OCI-LY1 (cell line): ENCODE measurements at regions not wholly inside any gene's neighbourhood (a gene's known extent, or its start where the extent isn't known, plus 50 kb on each side); places are given as distances from the start of the nearest gene placed in this dataset.

Experiments
- CTCF ChIP-seq: fragments of 200-600 bp; sonication (generic), shearing (Covaris generic); IDR thresholded peaks from 2 replicates; pipeline ENCODE4 v1.5.1; 2017; ENCODE audit warnings: mild to moderate bottlenecking, antibody characterized with exemption, low read length, moderate library complexity, mixed read lengths
- EZH2 ChIP-seq: fragments of 200-600 bp; sonication (generic), shearing (Covaris generic); IDR thresholded peaks from 2 replicates; pipeline ENCODE4 v1.8.0; 2017; ENCODE audit warnings: borderline replicate concordance, mixed run types, mild to moderate bottlenecking, antibody characterized with exemption, low read length, moderate library complexity, mixed read lengths

DNA sequence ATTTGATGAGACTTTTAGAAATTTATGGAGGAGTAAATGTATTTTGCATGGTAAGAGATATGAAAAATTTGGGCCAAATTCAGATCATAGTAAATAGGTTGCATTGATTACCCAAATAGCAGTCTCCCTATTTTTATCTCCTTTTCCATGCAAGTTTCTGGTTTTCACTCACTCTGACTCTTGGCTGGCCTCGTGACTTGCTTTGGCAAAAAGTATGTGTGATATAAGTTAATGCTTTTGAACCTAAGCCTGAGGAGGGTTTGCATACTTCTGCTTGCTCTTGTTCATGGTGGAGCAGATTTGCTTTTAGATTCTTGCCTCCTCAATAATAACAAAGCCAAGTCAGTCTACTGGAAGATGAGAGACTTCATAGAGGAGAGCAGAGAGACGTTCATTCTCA, 1045.9 kb upstream of the CDH8 start:
- TF ChIP-seq CTCF = no peak
- TF ChIP-seq EZH2 = no peak
